Left hindlimb (tissue), 1 donor: ENCODE measurements at regions not wholly inside any gene's neighbourhood (a gene's known extent, or its start where the extent isn't known, plus 50 kb on each side); places are given as distances from the start of the nearest gene placed in this dataset.
"Not testable (repeated sequence)": the region's sequence is repeated elsewhere in the genome, so short reads cannot be mapped to it uniquely, and the experiment has no call there.

ENCODE experiments used
- DNase-seq: peaks from one replicate; pipeline ENCODE4 v3.0.0-alpha.2; 2018

GRCh38 chr2:121059651-121060649 lies 225.1 kb downstream of the TFCP2L1 start:
- DNase-seq = peak; percentile 15

GRCh38 chr2:121061633-121062032 lies 223.4 kb downstream of the TFCP2L1 start:
- DNase-seq = no peak

- DNase-seq = no peak
These were observed 221.5 kb downstream of the TFCP2L1 start for GRCh38 chr2:121063471-121063870.

- DNase-seq = no peak
These were observed 220.8 kb downstream of the TFCP2L1 start for GRCh38 chr2:121064186-121064585.

- no peak for DNase-seq
These were observed 219.8 kb downstream of the TFCP2L1 start for GRCh38 chr2:121065239-121065638.

GRCh38 chr2:121066526-121066925 lies 218.5 kb downstream of the TFCP2L1 start:
- no peak for DNase-seq

- no peak for DNase-seq
These were observed 216.2 kb downstream of the TFCP2L1 start for GRCh38 chr2:121068851-121069250.

- DNase-seq = no peak
These were observed 215.5 kb downstream of the TFCP2L1 start for GRCh38 chr2:121069434-121069969.

GRCh38 chr2:121070061-121070460 lies 214.9 kb downstream of the TFCP2L1 start:
- not testable (repeated sequence) for DNase-seq

- peak; percentile 84 for DNase-seq
These were observed 213.9 kb downstream of the TFCP2L1 start for GRCh38 chr2:121071034-121071504.

GRCh38 chr2:121072784-121073183 lies 212.2 kb downstream of the TFCP2L1 start:
- no peak for DNase-seq

- no peak for DNase-seq
These were observed 211.4 kb downstream of the TFCP2L1 start for GRCh38 chr2:121073320-121074210.

- DNase-seq = no peak
These were observed 210.6 kb downstream of the TFCP2L1 start for GRCh38 chr2:121074293-121074932.

GRCh38 chr2:121075006-121075551 lies 209.9 kb downstream of the TFCP2L1 start:
- peak; percentile 50 for DNase-seq

GRCh38 chr2:121075641-121076497 lies 209.1 kb downstream of the TFCP2L1 start:
- DNase-seq = no peak

- DNase-seq = no peak
These were observed 208.5 kb downstream of the TFCP2L1 start for GRCh38 chr2:121076498-121076820.

- DNase-seq = no peak
These were observed 208.0 kb downstream of the TFCP2L1 start for GRCh38 chr2:121076885-121077549.

- no peak for DNase-seq
These were observed 206.1 kb downstream of the TFCP2L1 start for GRCh38 chr2:121078899-121079298.

- DNase-seq = peak; percentile 58
These were observed 204.8 kb downstream of the TFCP2L1 start for GRCh38 chr2:121080013-121080772.

- DNase-seq = no peak
These were observed 203.3 kb downstream of the TFCP2L1 start for GRCh38 chr2:121081701-121082100.
